SK-N-SH treated with all-trans-retinoic acid at 6 μM for 48 hours (cell line): ENCODE measurements at regions not wholly inside any gene's neighbourhood (a gene's known extent, or its start where the extent isn't known, plus 50 kb on each side); places are given as distances from the start of the nearest gene placed in this dataset.

Experiments
- ARNTL ChIP-seq: fragments of 450-650 bp; formaldehyde crosslinking; IDR thresholded peaks from 2 replicates; pipeline ENCODE4 v1.5.0; 2020; ENCODE audit warnings: low read depth, mild to moderate bottlenecking, moderate library complexity, borderline replicate concordance
- CSDC2 ChIP-seq: fragments of 250-450 bp; sonication (Bioruptor Pico); IDR thresholded peaks from 2 replicates; pipeline ENCODE4 v1.5.0; 2020; ENCODE audit warnings: mild to moderate bottlenecking, moderate library complexity
- OSR1 ChIP-seq: fragments of 250-450 bp; sonication (Bioruptor Pico); IDR thresholded peaks from 2 replicates; pipeline ENCODE4 v1.8.0; 2022; ENCODE audit warnings: moderate library complexity, mild to moderate bottlenecking, inconsistent platforms
- RARB ChIP-seq: fragments of 250-450 bp; sonication (Bioruptor Pico); IDR thresholded peaks from 2 replicates; pipeline ENCODE4 v1.8.0; 2021; ENCODE audit warnings: mild to moderate bottlenecking, moderate library complexity
- TCF4 ChIP-seq: fragments of 250-450 bp; sonication (Bioruptor Pico); IDR thresholded peaks from 2 replicates; pipeline ENCODE4 v1.8.0; 2021; ENCODE audit warnings: mild to moderate bottlenecking, moderate library complexity, borderline replicate concordance
- ZC3H10 ChIP-seq: fragments of 250-450 bp; sonication (Bioruptor Pico); IDR thresholded peaks from 2 replicates; pipeline ENCODE4 v1.5.1; 2021; ENCODE audit warnings: mild to moderate bottlenecking, moderate library complexity
- ZFP30 ChIP-seq: fragments of 450-650 bp; formaldehyde crosslinking; IDR thresholded peaks from 2 replicates; pipeline ENCODE4 v1.5.0; 2022; ENCODE audit warnings: mild to moderate bottlenecking, moderate library complexity

DNA sequence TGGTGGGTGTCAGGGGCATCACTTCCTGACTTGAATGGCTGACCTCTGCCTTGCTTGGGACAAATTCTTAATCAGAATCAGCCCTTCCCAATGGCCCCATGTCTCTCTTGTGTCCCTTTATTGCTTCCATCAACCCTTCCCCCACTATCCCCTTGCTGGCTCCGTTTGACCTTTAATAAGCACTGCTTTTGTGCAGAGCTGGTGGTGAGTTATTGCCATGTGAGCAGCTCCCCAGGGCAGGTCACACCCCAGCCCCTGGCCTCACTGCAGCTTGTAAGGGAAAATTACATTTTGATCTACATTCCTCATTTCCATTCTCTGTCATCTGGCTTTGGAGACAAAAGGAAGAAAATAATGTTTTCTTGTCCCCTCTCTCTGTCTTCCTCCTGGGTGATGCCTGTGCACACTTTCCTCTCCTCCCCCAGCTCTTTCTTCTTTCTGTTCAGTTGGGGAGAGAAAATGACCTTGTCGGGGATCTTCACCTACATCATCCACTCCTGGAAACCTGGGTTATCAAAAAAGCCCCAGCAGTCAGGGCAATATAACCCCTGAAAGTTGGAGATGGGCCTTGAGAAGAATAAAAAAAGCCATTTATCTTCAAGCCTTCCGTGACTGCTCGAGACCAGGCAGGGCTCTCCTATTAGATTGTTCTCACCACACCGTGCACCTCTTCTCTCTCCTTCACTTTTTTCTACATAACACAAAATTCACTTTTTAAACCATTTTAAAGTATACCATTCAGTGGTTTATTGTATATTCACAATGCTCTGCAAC is 100.4 kb upstream of the SRRM4 start:
- TF ChIP-seq TCF4 (CRISPR knock-in tag): no peak
- TF ChIP-seq ZFP30 (CRISPR knock-in tag): no peak
- TF ChIP-seq ZC3H10: no peak
- no peak for TF ChIP-seq RARB
- no peak for TF ChIP-seq ARNTL (CRISPR knock-in tag)
- no peak for TF ChIP-seq CSDC2 (CRISPR knock-in tag)
- no peak for TF ChIP-seq OSR1 (CRISPR knock-in tag)
